ENCODE measurements at regions not wholly inside any gene's neighbourhood (a gene's known extent, or its start where the extent isn't known, plus 50 kb on each side); places are given as distances from the start of the nearest gene placed in this dataset.

DNA sequence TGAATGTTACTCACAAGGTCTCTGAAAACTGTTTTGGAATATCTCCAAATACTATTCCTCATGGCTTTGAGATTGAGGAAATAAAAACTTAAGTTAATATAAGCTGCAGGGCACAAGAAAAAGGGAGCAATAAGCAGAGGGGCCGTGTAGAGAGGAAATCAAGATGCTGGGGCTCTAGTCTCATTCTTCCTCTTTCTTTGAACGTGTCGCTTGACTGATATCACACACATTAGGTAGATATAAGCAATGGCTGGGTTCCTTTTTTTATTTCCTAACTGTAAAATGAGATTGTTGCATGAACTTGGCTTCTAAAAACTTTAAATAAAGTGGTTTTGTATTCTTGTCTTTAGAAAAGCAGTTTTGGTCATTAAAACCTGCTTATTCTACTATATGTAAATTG lies 326.7 kb upstream of the ROPN1 start:
- Histone ChIP-seq H3K27ac (no peak overlapping the region), H3K4me1 (no peaks in the 10 kb centered on the region), H3K9me3 (no peaks in the 10 kb centered on the region), H3K36me3 (no peaks in the 10 kb centered on the region), H3K4me3 (no peak overlapping the region), H3K27me3 (no peaks in the 10 kb centered on the region)
- 46% methylated on average over 3 of the region's 3 CpGs for WGBS (ENCODE audit: insufficient coverage, low coverage, low lambda C conversion rate, missing lambda C conversion rate)
- DNase-seq, result no peak
- ATAC-seq, result no peak
- TF ChIP-seq, protein P1, sequence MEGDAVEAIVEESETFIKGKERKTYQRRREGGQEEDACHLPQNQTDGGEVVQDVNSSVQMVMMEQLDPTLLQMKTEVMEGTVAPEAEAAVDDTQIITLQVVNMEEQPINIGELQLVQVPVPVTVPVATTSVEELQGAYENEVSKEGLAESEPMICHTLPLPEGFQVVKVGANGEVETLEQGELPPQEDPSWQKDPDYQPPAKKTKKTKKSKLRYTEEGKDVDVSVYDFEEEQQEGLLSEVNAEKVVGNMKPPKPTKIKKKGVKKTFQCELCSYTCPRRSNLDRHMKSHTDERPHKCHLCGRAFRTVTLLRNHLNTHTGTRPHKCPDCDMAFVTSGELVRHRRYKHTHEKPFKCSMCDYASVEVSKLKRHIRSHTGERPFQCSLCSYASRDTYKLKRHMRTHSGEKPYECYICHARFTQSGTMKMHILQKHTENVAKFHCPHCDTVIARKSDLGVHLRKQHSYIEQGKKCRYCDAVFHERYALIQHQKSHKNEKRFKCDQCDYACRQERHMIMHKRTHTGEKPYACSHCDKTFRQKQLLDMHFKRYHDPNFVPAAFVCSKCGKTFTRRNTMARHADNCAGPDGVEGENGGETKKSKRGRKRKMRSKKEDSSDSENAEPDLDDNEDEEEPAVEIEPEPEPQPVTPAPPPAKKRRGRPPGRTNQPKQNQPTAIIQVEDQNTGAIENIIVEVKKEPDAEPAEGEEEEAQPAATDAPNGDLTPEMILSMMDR (IDR thresholded peaks at IDR 0.05), result no peak
- TF ChIP-seq POLR2A (IDR thresholded peaks at IDR 0.05), result no peak
- intact Hi-C loops (cut with DNase I), result no loop called here

DNA sequence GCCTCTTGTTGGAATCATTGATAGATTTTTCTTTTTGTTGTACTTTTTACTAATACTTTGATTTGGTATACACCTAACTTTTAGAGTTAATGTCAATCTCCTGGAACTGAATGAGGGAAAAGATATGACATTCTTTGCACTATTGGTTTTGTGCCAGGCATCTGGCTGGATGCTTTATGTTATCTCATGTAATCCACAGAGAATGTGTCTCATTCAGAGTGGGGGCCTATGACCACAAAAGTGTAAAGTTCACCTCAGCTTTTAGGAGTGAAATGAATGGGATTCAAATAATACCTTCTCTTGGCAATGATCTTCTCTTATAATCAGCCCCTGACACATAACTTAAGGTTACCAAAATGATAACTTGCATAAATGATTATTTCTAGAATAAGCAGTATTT lies 329.1 kb upstream of the ROPN1 start:
- intact Hi-C loops (cut with DNase I), result no loop called here
- no peak overlapping the region for H3K27ac ChIP-seq
- ATAC-seq, result no peak
- H3K4me3 ChIP-seq, result no peak overlapping the region
- no peaks in the 10 kb centered on the region for H3K9me3 ChIP-seq
- H3K36me3 ChIP-seq, result no peaks in the 10 kb centered on the region
- no peak for DNase-seq
- H3K27me3 ChIP-seq, result no peaks in the 10 kb centered on the region
- no peaks in the 10 kb centered on the region for H3K4me1 ChIP-seq
- TF ChIP-seq POLR2A (IDR thresholded peaks at IDR 0.05), result no peak
- TF ChIP-seq, protein P1 (IDR thresholded peaks at IDR 0.05), result no peak

DNA sequence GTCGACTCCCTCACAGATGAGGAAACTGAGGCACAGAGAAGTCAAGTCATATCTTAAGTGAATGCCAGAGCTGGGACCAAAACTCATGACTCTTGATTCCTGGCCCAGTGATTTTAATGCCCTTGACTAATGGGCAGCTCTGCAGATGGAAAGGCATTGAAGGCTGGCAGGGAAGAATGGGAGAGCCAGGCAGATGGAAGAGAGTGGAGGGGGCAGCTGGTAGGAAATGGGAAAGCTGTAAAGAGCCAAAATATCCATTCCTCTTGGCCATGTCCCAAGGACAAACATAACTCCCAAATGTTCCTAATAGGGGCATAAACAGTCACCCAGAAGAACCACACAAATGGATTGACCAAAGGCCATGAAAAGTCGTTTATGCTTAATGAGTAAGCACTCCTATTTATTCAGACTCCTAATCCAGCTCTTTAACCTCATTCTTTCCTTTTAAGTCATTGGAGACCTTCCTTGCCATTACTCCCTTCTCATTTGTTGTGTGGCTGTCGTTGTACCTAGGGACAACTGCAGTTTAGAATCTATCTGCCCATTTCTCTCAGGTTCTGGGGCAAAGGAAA lies 330.5 kb upstream of the ROPN1 start:
- intact Hi-C loops (cut with DNase I), result no loop called here
- 34% methylated on average over 3 of the region's 3 CpGs for WGBS (ENCODE audit: insufficient coverage, low coverage, low lambda C conversion rate, missing lambda C conversion rate)
- no peak overlapping the region for H3K4me3 ChIP-seq
- no peaks in the 10 kb centered on the region for H3K4me1 ChIP-seq
- H3K27me3 ChIP-seq, result no peaks in the 10 kb centered on the region
- ATAC-seq, result no peak
- H3K9me3 ChIP-seq, result no peaks in the 10 kb centered on the region
- DNase-seq, result no peak
- no peaks in the 10 kb centered on the region for H3K36me3 ChIP-seq
- H3K27ac ChIP-seq, result no peak overlapping the region
- TF ChIP-seq, protein P1 (IDR thresholded peaks at IDR 0.05), result no peak
- TF ChIP-seq POLR2A (IDR thresholded peaks at IDR 0.05), result no peak

DNA sequence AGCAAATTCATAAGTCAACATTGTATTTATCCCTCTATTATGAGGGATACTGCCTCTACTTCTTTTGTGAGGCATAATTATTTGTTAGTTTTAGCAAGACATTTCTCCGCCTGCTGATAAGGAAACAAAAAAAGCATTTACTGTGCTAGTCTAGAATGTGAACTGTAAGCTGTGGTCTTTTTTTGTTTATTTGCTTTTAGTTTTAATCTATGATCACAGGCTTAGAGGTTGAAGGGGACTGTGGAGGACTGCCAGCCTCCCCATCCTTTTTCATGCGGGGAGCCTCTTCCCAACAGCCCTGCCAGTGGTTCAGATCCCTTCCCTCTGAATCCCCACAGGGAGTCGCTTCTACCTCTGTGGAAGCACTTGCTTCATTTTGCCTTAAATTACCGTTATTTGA lies 331.0 kb upstream of the ROPN1 start:
- no peak overlapping the region for H3K27ac ChIP-seq
- TF ChIP-seq, protein P1 (IDR thresholded peaks at IDR 0.05), result no peak
- no peak for TF ChIP-seq POLR2A (IDR thresholded peaks at IDR 0.05)
- intact Hi-C loops (cut with DNase I), result no loop called here

DNA sequence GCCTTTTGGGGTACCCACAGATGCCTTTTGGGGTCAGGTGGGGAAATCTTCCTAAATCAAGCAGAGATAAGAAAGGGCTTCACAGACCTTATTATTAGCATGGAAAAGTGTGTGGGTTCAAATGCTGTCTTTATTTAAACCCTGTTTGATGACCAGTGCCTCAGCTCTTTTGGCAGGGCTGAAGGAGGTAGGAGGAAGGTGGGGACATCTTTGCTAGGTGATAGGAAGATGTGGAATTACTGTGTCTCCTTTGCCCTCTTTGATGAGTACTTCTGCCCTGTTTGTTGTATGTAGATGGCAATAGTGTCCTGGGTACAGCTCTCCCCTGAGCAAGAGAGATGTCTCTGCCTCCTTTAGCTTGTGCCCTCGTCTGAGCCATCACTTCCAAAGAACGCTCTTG lies 333.3 kb upstream of the ROPN1 start:
- TF ChIP-seq POLR2A (IDR thresholded peaks at IDR 0.05), result no peak
- TF ChIP-seq, protein P1 (IDR thresholded peaks at IDR 0.05), result no peak
- DNase-seq (no peak), ATAC-seq (no peak)
- Histone ChIP-seq H3K27me3 (no peaks in the 10 kb centered on the region), H3K9me3 (no peaks in the 10 kb centered on the region), H3K4me1 (no peaks in the 10 kb centered on the region), H3K27ac (no peak overlapping the region), H3K4me3 (no peak overlapping the region), H3K36me3 (no peaks in the 10 kb centered on the region)
- intact Hi-C loops (cut with DNase I), result no loop called here
- 51% methylated on average over 2 of the region's 2 CpGs for WGBS (ENCODE audit: insufficient coverage, low coverage, low lambda C conversion rate, missing lambda C conversion rate)

More for the DNA sequence above, 331.0 kb upstream of the ROPN1 start:
- Histone ChIP-seq H3K4me3 (no peak overlapping the region), H3K36me3 (no peaks in the 10 kb centered on the region), H3K4me1 (no peaks in the 10 kb centered on the region), H3K27me3 (no peaks in the 10 kb centered on the region), H3K9me3 (no peaks in the 10 kb centered on the region)
- WGBS (ENCODE audit: insufficient coverage, low coverage, low lambda C conversion rate, missing lambda C conversion rate), result 71% methylated on average over 4 of the region's 4 CpGs
- DNase-seq, result no peak
- ATAC-seq, result no peak

Measured in right lobe of liver (tissue), 6 donors.